Mucosa of rectum (tissue), 2 donors: ENCODE measurements at regions not wholly inside any gene's neighbourhood (a gene's known extent, or its start where the extent isn't known, plus 50 kb on each side); places are given as distances from the start of the nearest gene placed in this dataset.

Source experiments
- H3K27ac ChIP-seq, 2 donors: one replicate each; pipeline ENCODE4 v1.7.0; 2013; ENCODE audit warnings: inconsistent platforms in 2 of 2, low read depth in 2 of 2, low read length in 2 of 2
- H3K27me3 ChIP-seq, 2 donors: one replicate each; pipeline ENCODE4 v1.7.0; 2013; ENCODE audit warnings: low read length in 2 of 2; ENCODE audit not compliant: control insufficient read depth in 2 of 2, insufficient read depth in 2 of 2
- H3K36me3 ChIP-seq, 2 donors: one replicate each; pipeline ENCODE4 v1.7.0; 2013; ENCODE audit warnings: low read length in 2 of 2; ENCODE audit not compliant: control insufficient read depth in 2 of 2, insufficient read depth in 2 of 2
- H3K4me1 ChIP-seq, 2 donors: one replicate each; pipeline ENCODE4 v1.7.0; 2013; ENCODE audit warnings: low read length in 2 of 2, mild to moderate bottlenecking in 1 of 2; ENCODE audit not compliant: control insufficient read depth in 2 of 2, insufficient read depth in 2 of 2
- H3K4me3 ChIP-seq, 2 donors: one replicate each; pipeline ENCODE4 v1.7.0; 2013; ENCODE audit warnings: low read length in 2 of 2
- H3K9ac ChIP-seq, 2 donors: one replicate each; pipeline ENCODE4 v1.7.0; 2013; ENCODE audit warnings: low read length in 2 of 2, low read depth in 1 of 2, mild to moderate bottlenecking in 1 of 2
- H3K9me3 ChIP-seq, 2 donors: one replicate each; pipeline ENCODE4 v1.7.0; 2013; ENCODE audit warnings: low read length in 2 of 2; ENCODE audit not compliant: control insufficient read depth in 2 of 2
- donor health status: healthy.
- donor health status: Normal muscosa, but diverticular disease.

GRCh38 chr2:2560374-2561015, 229.4 kb upstream of the MYT1L start:
- no peaks in the 10 kb centered on the region for H3K36me3 ChIP-seq

GRCh38 chr2:2558476-2558875, 227.4 kb upstream of the MYT1L start:
- Histone ChIP-seq H3K36me3 (no peaks in the 10 kb centered on the region), H3K27me3 (no peaks in the 10 kb centered on the region), H3K4me3 (no peak overlapping the region), H3K9ac (no peak overlapping the region), H3K9me3 (peaks cover 0 to 3% of the 10 kb centered on the region in 2 donors), H3K4me1 (no peaks in the 10 kb centered on the region), H3K27ac (no peak overlapping the region)

More at GRCh38 chr2:2560374-2561015, 229.4 kb upstream of the MYT1L start:
- Histone ChIP-seq H3K27me3 (no peaks in the 10 kb centered on the region), H3K27ac (no peak overlapping the region), H3K4me1 (no peaks in the 10 kb centered on the region), H3K9ac (no peak overlapping the region), H3K9me3 (no peaks in the 10 kb centered on the region), H3K4me3 (no peak overlapping the region)

- no peak overlapping the region for H3K4me3 ChIP-seq
- no peaks in the 10 kb centered on the region for H3K27me3 ChIP-seq
- peaks cover 0 to 3% of the 10 kb centered on the region in 2 donors for H3K9me3 ChIP-seq
- no peak overlapping the region for H3K9ac ChIP-seq
- no peak overlapping the region for H3K27ac ChIP-seq
- no peaks in the 10 kb centered on the region for H3K36me3 ChIP-seq
- H3K4me1 ChIP-seq, result no peaks in the 10 kb centered on the region
Measured at GRCh38 chr2:2557475-2557874, 226.4 kb upstream of the MYT1L start.

- H3K9ac ChIP-seq, result no peak overlapping the region
- no peak overlapping the region for H3K4me3 ChIP-seq
- no peaks in the 10 kb centered on the region for H3K4me1 ChIP-seq
- no peaks in the 10 kb centered on the region for H3K27me3 ChIP-seq
- peaks cover 0 to 7% of the 10 kb centered on the region in 2 donors for H3K9me3 ChIP-seq
- H3K27ac ChIP-seq, result no peak overlapping the region
- H3K36me3 ChIP-seq, result no peaks in the 10 kb centered on the region
Measured at GRCh38 chr2:2550856-2551255, 219.8 kb upstream of the MYT1L start.

GRCh38 chr2:2547911-2548310, 216.8 kb upstream of the MYT1L start:
- no peak overlapping the region for H3K27ac ChIP-seq
- no peak overlapping the region for H3K9ac ChIP-seq
- no peaks in the 10 kb centered on the region for H3K27me3 ChIP-seq
- no peaks in the 10 kb centered on the region for H3K36me3 ChIP-seq
- H3K4me1 ChIP-seq, result no peaks in the 10 kb centered on the region
- no peak overlapping the region for H3K4me3 ChIP-seq
- H3K9me3 ChIP-seq, result peaks cover 0 to 4% of the 10 kb centered on the region in 2 donors

- Histone ChIP-seq H3K36me3 (no peaks in the 10 kb centered on the region), H3K9ac (no peak overlapping the region), H3K27me3 (no peaks in the 10 kb centered on the region), H3K4me3 (no peak overlapping the region), H3K27ac (no peak overlapping the region), H3K9me3 (peaks cover 0 to 4% of the 10 kb centered on the region in 2 donors), H3K4me1 (no peaks in the 10 kb centered on the region)
Measured at GRCh38 chr2:2547451-2547850, 216.4 kb upstream of the MYT1L start.

- Histone ChIP-seq H3K36me3 (no peaks in the 10 kb centered on the region), H3K27me3 (no peaks in the 10 kb centered on the region), H3K9me3 (peaks cover 0 to 2% of the 10 kb centered on the region in 2 donors), H3K9ac (no peak overlapping the region), H3K4me1 (no peaks in the 10 kb centered on the region), H3K27ac (no peak overlapping the region), H3K4me3 (no peak overlapping the region)
Measured at GRCh38 chr2:2546046-2546445, 215.0 kb upstream of the MYT1L start.

- Histone ChIP-seq H3K27me3 (no peaks in the 10 kb centered on the region), H3K4me3 (no peak overlapping the region), H3K27ac (no peak overlapping the region), H3K4me1 (no peaks in the 10 kb centered on the region), H3K9me3 (no peaks in the 10 kb centered on the region), H3K36me3 (no peaks in the 10 kb centered on the region), H3K9ac (no peak overlapping the region)
Measured at GRCh38 chr2:2542966-2543611, 212.0 kb upstream of the MYT1L start.

GRCh38 chr2:2542316-2542715, 211.2 kb upstream of the MYT1L start:
- H3K9ac ChIP-seq, result no peak overlapping the region
- H3K27me3 ChIP-seq, result no peaks in the 10 kb centered on the region
- H3K36me3 ChIP-seq, result no peaks in the 10 kb centered on the region
- no peak overlapping the region for H3K4me3 ChIP-seq
- H3K4me1 ChIP-seq, result no peaks in the 10 kb centered on the region
- H3K27ac ChIP-seq, result no peak overlapping the region
- H3K9me3 ChIP-seq, result no peaks in the 10 kb centered on the region

- H3K4me3 ChIP-seq, result no peak overlapping the region
- no peak overlapping the region for H3K27ac ChIP-seq
- no peaks in the 10 kb centered on the region for H3K36me3 ChIP-seq
- no peaks in the 10 kb centered on the region for H3K9me3 ChIP-seq
- no peaks in the 10 kb centered on the region for H3K27me3 ChIP-seq
- H3K9ac ChIP-seq, result no peak overlapping the region
- no peaks in the 10 kb centered on the region for H3K4me1 ChIP-seq
Measured at GRCh38 chr2:2540406-2540805, 209.3 kb upstream of the MYT1L start.
